Progenitor cell of endocrine pancreas (in vitro differentiated cells): ENCODE measurements at regions not wholly inside any gene's neighbourhood (a gene's known extent, or its start where the extent isn't known, plus 50 kb on each side); places are given as distances from the start of the nearest gene placed in this dataset.

Source experiments
- DNase-seq: peaks from one replicate; pipeline ENCODE4 v3.0.0; 2021; ENCODE audit warnings: low spot score; ENCODE audit not compliant: unreplicated experiment
- H3K27ac Mint-ChIP-seq: 2 replicates; pipeline ENCODE4 v1.8.0; 2021; ENCODE audit warnings: mild to moderate bottlenecking, moderate library complexity, mixed read lengths
- H3K27me3 Mint-ChIP-seq: 2 replicates; pipeline ENCODE4 v1.8.0; 2021; ENCODE audit warnings: mixed read lengths
- H3K36me3 Mint-ChIP-seq: 2 replicates; pipeline ENCODE4 v1.8.0; 2022; ENCODE audit warnings: mixed read lengths; ENCODE audit not compliant: insufficient read depth
- H3K4me1 Mint-ChIP-seq: 2 replicates; pipeline ENCODE4 v1.8.0; 2021; ENCODE audit warnings: low read depth, mixed read lengths
- H3K4me3 Mint-ChIP-seq: 2 replicates; pipeline ENCODE4 v1.8.0; 2021; ENCODE audit warnings: low read depth, mild to moderate bottlenecking, moderate library complexity, mixed read lengths
- H3K9me3 Mint-ChIP-seq: 2 replicates; pipeline ENCODE4 v1.8.0; 2021; ENCODE audit warnings: low read depth, mixed read lengths
- TF ChIP-seq, protein P1 (sequence below): fragments of 200-600 bp; sonication (generic); IDR thresholded peaks from one replicate; pipeline ENCODE4 v1.5.0; 2021; ENCODE audit warnings: antibody characterized with exemption, mild to moderate bottlenecking; ENCODE audit not compliant: unreplicated experiment

DNA sequence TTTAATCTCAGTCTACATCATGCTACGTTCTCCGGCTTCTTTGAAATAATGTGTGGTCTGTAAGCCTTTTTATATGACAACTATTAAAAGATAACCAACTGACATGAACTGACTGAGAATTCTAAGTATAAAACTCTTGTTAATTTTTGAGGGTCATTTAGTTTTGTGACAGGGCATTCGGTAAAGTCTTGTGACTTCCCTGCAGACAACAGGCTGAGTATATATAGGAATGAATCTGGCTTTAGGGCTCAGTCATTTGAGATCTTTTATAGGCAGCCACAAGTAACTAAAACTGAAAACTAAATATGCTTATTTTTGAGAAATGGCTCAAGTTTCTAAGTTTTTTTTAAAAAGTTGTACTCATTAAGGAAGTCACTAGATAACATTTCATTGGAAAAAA is 62.5 kb upstream of the SCIN start:
- H3K36me3 Mint-ChIP-seq: no peaks in the 10 kb centered on the region
- TF ChIP-seq, protein P1, sequence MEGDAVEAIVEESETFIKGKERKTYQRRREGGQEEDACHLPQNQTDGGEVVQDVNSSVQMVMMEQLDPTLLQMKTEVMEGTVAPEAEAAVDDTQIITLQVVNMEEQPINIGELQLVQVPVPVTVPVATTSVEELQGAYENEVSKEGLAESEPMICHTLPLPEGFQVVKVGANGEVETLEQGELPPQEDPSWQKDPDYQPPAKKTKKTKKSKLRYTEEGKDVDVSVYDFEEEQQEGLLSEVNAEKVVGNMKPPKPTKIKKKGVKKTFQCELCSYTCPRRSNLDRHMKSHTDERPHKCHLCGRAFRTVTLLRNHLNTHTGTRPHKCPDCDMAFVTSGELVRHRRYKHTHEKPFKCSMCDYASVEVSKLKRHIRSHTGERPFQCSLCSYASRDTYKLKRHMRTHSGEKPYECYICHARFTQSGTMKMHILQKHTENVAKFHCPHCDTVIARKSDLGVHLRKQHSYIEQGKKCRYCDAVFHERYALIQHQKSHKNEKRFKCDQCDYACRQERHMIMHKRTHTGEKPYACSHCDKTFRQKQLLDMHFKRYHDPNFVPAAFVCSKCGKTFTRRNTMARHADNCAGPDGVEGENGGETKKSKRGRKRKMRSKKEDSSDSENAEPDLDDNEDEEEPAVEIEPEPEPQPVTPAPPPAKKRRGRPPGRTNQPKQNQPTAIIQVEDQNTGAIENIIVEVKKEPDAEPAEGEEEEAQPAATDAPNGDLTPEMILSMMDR: no peak
- H3K27me3 Mint-ChIP-seq: no peaks in the 10 kb centered on the region
- no peak for DNase-seq
- no peak overlapping the region for H3K27ac Mint-ChIP-seq
- no peak overlapping the region for H3K4me3 Mint-ChIP-seq
- H3K9me3 Mint-ChIP-seq: peaks cover 4% of the 10 kb centered on the region
- H3K4me1 Mint-ChIP-seq: no peaks in the 10 kb centered on the region

DNA sequence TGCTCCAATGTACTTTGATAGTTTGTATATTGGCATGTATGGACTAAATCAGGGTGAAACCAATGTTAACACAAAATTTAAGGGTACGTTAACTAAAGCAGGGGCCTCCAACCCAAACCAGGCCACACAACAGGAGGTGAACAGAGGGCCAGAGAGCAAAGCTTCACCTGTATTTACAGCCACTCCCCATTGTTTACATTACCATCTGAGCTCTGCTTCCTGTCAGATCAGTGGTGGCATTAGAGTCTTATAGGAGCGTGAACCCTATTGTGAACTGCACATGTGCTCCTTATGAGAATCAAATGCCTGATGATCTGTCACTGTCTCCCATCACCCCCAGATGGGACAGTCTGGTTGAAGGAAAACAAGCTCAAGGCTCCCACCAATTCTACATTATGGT is 62.0 kb upstream of the SCIN start:
- Mint-ChIP-seq H3K36me3 (no peaks in the 10 kb centered on the region), H3K9me3 (peaks cover 4% of the 10 kb centered on the region), H3K27me3 (no peaks in the 10 kb centered on the region), H3K4me1 (no peaks in the 10 kb centered on the region), H3K4me3 (no peak overlapping the region), H3K27ac (no peak overlapping the region)
- DNase-seq: no peak
- TF ChIP-seq, protein P1: no peak

DNA sequence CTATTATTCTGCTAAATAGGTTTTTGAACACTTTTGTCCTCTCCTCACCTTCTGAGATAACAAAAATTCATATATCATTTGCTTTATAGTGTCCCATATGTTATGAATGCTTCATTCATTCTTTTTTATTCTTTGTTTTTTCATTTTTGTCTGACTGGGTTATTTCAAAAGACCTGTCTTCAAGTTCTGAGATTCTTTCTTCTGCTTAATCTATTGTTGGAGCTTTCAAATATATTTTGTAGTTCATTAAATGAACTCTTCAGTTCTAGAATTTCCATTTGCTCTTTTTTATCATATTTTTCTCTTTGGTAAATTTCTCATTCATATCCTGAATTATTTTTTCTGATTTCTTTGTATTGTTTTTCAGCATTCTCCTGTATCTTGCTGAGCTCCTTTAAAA is 53.1 kb upstream of the SCIN start:
- DNase-seq: no peak
- Mint-ChIP-seq H3K27me3 (no peaks in the 10 kb centered on the region), H3K36me3 (peaks cover 7% of the 10 kb centered on the region), H3K27ac (no peak overlapping the region), H3K4me3 (no peak overlapping the region), H3K9me3 (peaks cover 22% of the 10 kb centered on the region), H3K4me1 (no peaks in the 10 kb centered on the region)
- TF ChIP-seq, protein P1: no peak

DNA sequence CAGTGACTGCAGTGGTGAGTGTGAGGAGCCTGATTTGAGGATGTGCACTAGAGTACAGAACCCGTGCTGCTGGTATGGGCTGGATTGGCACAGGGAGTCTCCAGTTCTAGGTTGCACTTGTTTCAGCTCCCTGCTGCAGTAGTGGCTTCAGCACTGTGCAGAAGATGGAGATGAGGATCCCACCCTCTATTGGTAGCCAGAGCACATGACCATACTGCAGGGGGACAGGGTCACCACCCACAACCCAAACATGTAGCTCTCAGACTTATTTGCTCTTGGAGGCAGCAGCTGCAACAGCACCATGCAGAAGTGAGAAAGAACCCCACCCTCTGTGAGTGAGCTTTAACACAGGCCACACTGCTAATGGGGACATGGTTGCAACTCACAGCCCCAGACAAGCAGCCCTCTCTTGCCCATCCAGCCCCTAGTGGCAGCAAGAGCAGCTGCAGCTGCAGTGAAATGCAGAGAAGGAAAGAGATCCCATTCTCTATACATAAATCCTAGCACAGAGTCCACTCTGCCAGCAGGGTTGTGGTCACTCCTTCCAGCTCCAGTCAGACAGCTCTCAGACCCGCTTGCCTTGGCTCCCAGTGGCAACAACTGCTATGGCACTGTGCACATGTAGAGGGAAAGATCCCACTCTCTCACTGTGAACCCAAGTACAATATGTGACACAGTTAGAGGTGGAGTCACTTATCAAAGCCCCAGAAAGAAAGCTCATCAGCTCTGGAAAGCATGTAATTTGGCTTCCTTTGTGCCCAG is 51.4 kb upstream of the SCIN start:
- no peak for DNase-seq
- Mint-ChIP-seq H3K27ac (no peak overlapping the region), H3K27me3 (no peaks in the 10 kb centered on the region), H3K9me3 (peaks cover 22% of the 10 kb centered on the region), H3K36me3 (peaks cover 7% of the 10 kb centered on the region), H3K4me3 (no peak overlapping the region), H3K4me1 (no peaks in the 10 kb centered on the region)
- TF ChIP-seq, protein P1: peak; percentile 62

DNA sequence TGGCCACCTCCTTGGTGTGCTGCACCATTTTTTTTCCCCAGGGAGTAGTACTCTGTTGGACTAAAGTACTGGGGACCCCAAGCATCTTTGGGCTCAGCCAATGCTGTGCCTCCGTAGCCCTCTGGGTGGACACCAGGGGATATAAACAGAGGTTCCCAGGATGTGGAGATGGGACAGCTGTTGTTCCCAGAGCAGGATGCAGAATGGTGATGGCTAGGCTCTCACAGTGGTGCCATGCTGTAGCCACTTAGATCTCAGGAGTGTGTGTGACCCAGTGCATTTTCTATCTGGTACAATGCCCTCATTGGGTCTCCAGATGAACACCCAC is 50.9 kb upstream of the SCIN start:
- H3K27ac Mint-ChIP-seq: no peak overlapping the region
- no peak for DNase-seq
- H3K36me3 Mint-ChIP-seq: peaks cover 7% of the 10 kb centered on the region
- no peaks in the 10 kb centered on the region for H3K27me3 Mint-ChIP-seq
- H3K9me3 Mint-ChIP-seq: peaks cover 20% of the 10 kb centered on the region
- no peak overlapping the region for H3K4me3 Mint-ChIP-seq
- no peaks in the 10 kb centered on the region for H3K4me1 Mint-ChIP-seq
- TF ChIP-seq, protein P1: no peak
